Ishikawa (cell line): ENCODE measurements at regions not wholly inside any gene's neighbourhood (a gene's known extent, or its start where the extent isn't known, plus 50 kb on each side); places are given as distances from the start of the nearest gene placed in this dataset.

Experiments
- EGR1 ChIP-seq: IDR thresholded peaks from 2 replicates; pipeline ENCODE4 v1.6.1; 2012
- EP300 ChIP-seq: IDR thresholded peaks from 2 replicates; pipeline ENCODE4 v1.6.1; 2012; ENCODE audit warnings: borderline replicate concordance
- REST ChIP-seq: IDR thresholded peaks from 2 replicates; pipeline ENCODE4 v1.6.1; 2012; ENCODE audit warnings: low read depth, mild to moderate bottlenecking
- TAF1 ChIP-seq: IDR thresholded peaks from 2 replicates; pipeline ENCODE4 v1.6.1; 2012; ENCODE audit warnings: low read depth, mild to moderate bottlenecking
- ZBTB7A ChIP-seq: IDR thresholded peaks from 2 replicates; pipeline ENCODE4 v1.6.1; 2012; ENCODE audit warnings: low read depth

GRCh38 chr2:6657855-6658254 lies 207.9 kb downstream of the CMPK2 start:
- TF ChIP-seq TAF1 = no peak
- no peak for TF ChIP-seq EGR1
- TF ChIP-seq REST = no peak
- no peak for TF ChIP-seq EP300
- TF ChIP-seq ZBTB7A = no peak
